Sigmoid colon (tissue), 6 donors: ENCODE measurements at regions not wholly inside any gene's neighbourhood (a gene's known extent, or its start where the extent isn't known, plus 50 kb on each side); places are given as distances from the start of the nearest gene placed in this dataset.

Experiments
- DNase-seq: peaks from one replicate; pipeline ENCODE4 v3.0.0-alpha.2; 2019
- H3K27ac ChIP-seq, 4 donors: fragments of 200-600 bp; sonication (generic); one replicate each; pipeline ENCODE4 v1.5.1; 2016 to 2019; ENCODE audit warnings: mild to moderate bottlenecking in 1 of 4
- H3K27me3 ChIP-seq, 3 donors: fragments of 200-600 bp; sonication (generic); one replicate each; pipeline ENCODE4 v1.5.1; 2019; ENCODE audit warnings: mild to moderate bottlenecking in 1 of 3
- H3K36me3 ChIP-seq, 4 donors: fragments of 200-600 bp; sonication (generic); one replicate each; pipeline ENCODE4 v1.5.1; 2016 to 2019
- H3K4me1 ChIP-seq, 4 donors: fragments of 200-600 bp; sonication (generic); one replicate each; pipeline ENCODE4 v1.5.1; 2017 to 2019
- H3K4me3 ChIP-seq, 4 donors: fragments of 200-600 bp; sonication (generic); one replicate each; pipeline ENCODE4 v1.5.1; 2017 to 2019; ENCODE audit warnings: mild to moderate bottlenecking in 2 of 4, moderate library complexity in 1 of 4
- H3K9me3 ChIP-seq, 4 donors: fragments of 200-600 bp in 3 of 4; sonication (generic) in 3 of 4; one replicate each; pipeline versions ENCODE4 v1.5.1 to v1.6.1; 2013 to 2019
- EP300 ChIP-seq, 4 donors: sonication (generic); formaldehyde crosslinking; IDR thresholded peaks; one replicate each; pipeline ENCODE4 v1.6.1; 2017; ENCODE audit warnings: antibody characterized with exemption in 4 of 4
- POLR2A ChIP-seq, 2 donors: fragments of 450-650 bp; IDR thresholded peaks; one replicate each; pipeline ENCODE4 v1.6.1; 2016; ENCODE audit warnings: antibody characterized with exemption in 2 of 2, mild to moderate bottlenecking in 2 of 2, moderate library complexity in 2 of 2
- POLR2AphosphoS5 ChIP-seq, 4 donors: sonication (generic); formaldehyde crosslinking; IDR thresholded peaks; one replicate each; pipeline ENCODE4 v1.6.1; 2017; ENCODE audit warnings: antibody characterized with exemption in 4 of 4
- WGBS, 2 donors: extraction: QIAGEN DNeasy Blood & Tissue Kit; methylation state at CpG; one replicate each; pipeline ENCODE4 v1.1.7; 2013; 5-methylcytosine and 5-hydroxymethylcytosine counted together
- intact Hi-C: fragments of 100-400 bp; cut with DNase I; formaldehyde crosslinking; loops from one replicate; pipeline ENCODE4 v1.15.1; 2023
- TF ChIP-seq, protein P1 (sequence below), 4 experiments: fragments of 450-650 bp in 3 of 4; fragments of 200-600 bp in 1 of 4; IDR thresholded peaks; one replicate each; pipeline ENCODE4 v1.5.1; 2016 to 2019; ENCODE audit warnings: antibody characterized with exemption in 4 of 4, mild to moderate bottlenecking in 3 of 4, moderate library complexity in 2 of 4
- donor health status: healthy with polysubstance abuse.
- donor health status: healthy.

DNA sequence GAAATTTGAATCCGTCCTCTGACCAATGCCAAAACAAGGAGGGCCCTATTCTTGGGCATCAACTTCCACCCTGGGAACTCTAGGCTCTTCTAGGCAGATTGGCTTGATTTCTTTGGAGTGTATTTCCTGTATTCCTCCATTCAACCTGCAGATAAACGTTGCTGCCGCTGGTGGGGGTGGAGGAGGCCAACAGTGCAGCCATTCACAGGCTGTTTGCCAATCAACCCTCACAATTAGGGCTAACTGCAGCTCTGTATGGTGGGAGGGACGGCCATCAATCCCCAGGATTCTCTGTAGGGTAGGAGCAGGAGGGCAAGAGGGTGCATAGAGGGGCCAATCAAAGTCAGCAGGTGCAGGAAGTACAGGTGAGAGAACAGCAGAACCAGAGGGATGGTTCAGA lies 273.1 kb upstream of the PROX1 start:
- Histone ChIP-seq H3K4me1 (no peaks in the 10 kb centered on the region), H3K4me3 (no peak overlapping the region), H3K9me3 (no peaks in the 10 kb centered on the region), H3K27ac (no peak overlapping the region), H3K36me3 (no peaks in the 10 kb centered on the region), H3K27me3 (no peaks in the 10 kb centered on the region)
- TF ChIP-seq, protein P1, sequence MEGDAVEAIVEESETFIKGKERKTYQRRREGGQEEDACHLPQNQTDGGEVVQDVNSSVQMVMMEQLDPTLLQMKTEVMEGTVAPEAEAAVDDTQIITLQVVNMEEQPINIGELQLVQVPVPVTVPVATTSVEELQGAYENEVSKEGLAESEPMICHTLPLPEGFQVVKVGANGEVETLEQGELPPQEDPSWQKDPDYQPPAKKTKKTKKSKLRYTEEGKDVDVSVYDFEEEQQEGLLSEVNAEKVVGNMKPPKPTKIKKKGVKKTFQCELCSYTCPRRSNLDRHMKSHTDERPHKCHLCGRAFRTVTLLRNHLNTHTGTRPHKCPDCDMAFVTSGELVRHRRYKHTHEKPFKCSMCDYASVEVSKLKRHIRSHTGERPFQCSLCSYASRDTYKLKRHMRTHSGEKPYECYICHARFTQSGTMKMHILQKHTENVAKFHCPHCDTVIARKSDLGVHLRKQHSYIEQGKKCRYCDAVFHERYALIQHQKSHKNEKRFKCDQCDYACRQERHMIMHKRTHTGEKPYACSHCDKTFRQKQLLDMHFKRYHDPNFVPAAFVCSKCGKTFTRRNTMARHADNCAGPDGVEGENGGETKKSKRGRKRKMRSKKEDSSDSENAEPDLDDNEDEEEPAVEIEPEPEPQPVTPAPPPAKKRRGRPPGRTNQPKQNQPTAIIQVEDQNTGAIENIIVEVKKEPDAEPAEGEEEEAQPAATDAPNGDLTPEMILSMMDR (IDR thresholded peaks at IDR 0.05) = no peak
- TF ChIP-seq POLR2A (IDR thresholded peaks at IDR 0.05) (no peak), EP300 (IDR thresholded peaks at IDR 0.05) (no peak), POLR2AphosphoS5 (IDR thresholded peaks at IDR 0.05) (no peak)
- intact Hi-C loops = no loop called here
- 25 to 41% methylated on average over 4 of the region's 4 CpGs for whole genome bisulfite sequencing, 2 donors
- no peak for DNase-seq

DNA sequence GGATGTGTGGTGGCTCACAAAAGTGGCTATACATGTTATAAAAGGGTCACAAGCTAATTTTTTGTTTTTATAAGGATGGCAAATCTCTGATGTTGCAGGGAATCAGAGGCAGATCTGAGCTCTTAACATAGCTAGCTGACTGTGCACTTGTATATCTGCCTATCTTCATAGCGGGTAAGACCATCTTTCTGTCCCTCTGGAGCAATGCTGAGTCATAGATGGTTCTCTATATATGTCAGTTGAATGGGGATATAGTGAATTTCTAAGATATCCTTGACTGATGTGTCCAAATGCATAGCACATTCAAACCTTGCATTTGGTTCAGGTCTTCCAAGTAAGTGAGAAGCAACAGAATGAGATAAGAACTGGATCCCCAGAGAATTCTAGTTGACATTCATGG lies 272.6 kb upstream of the PROX1 start:
- no peaks in the 10 kb centered on the region for H3K4me1 ChIP-seq
- intact Hi-C loops = no loop called here
- no peaks in the 10 kb centered on the region for H3K27me3 ChIP-seq
- no peak for DNase-seq
- WGBS, 2 donors = 87 to 91% methylated on average over 1 of the region's 1 CpG
- no peaks in the 10 kb centered on the region for H3K36me3 ChIP-seq
- no peak overlapping the region for H3K4me3 ChIP-seq
- H3K27ac ChIP-seq = no peak overlapping the region
- TF ChIP-seq POLR2AphosphoS5 (IDR thresholded peaks at IDR 0.05) = no peak
- no peak for TF ChIP-seq EP300 (IDR thresholded peaks at IDR 0.05)
- TF ChIP-seq, protein P1 (IDR thresholded peaks at IDR 0.05) = no peak
- no peak for TF ChIP-seq POLR2A (IDR thresholded peaks at IDR 0.05)
- no peaks in the 10 kb centered on the region for H3K9me3 ChIP-seq

DNA sequence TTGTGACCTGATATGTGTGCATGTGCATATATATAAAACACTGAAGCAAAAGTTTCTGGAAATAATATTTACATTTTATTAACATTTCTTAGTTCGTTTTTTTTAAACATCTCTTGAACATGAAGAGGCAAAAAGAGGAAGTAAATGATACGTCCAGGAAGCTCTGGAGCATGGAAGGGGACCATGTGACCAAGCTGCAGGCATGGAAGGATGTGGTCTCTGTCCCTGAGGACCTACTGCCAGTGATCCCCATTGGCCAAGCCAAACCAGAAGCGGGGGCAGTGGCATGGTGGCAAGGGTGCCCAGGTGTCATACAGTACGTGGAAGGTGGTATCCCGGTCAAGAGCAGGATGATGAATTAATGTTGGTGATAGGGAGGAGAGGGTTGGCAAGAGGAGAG lies 268.3 kb upstream of the PROX1 start:
- Histone ChIP-seq H3K9me3 (no peaks in the 10 kb centered on the region), H3K36me3 (no peaks in the 10 kb centered on the region), H3K27ac (no peak overlapping the region), H3K4me3 (no peak overlapping the region), H3K27me3 (no peaks in the 10 kb centered on the region), H3K4me1 (peaks cover 0 to under 1% (median 0%) of the 10 kb centered on the region in 4 donors)
- intact Hi-C loops = no loop called here
- DNase-seq = no peak
- TF ChIP-seq POLR2A (IDR thresholded peaks at IDR 0.05) = no peak
- TF ChIP-seq, protein P1 (IDR thresholded peaks at IDR 0.05) = no peak
- no peak for TF ChIP-seq EP300 (IDR thresholded peaks at IDR 0.05)
- no peak for TF ChIP-seq POLR2AphosphoS5 (IDR thresholded peaks at IDR 0.05)
- WGBS, 2 donors = 61 to 78% methylated on average over 5 of the region's 5 CpGs

DNA sequence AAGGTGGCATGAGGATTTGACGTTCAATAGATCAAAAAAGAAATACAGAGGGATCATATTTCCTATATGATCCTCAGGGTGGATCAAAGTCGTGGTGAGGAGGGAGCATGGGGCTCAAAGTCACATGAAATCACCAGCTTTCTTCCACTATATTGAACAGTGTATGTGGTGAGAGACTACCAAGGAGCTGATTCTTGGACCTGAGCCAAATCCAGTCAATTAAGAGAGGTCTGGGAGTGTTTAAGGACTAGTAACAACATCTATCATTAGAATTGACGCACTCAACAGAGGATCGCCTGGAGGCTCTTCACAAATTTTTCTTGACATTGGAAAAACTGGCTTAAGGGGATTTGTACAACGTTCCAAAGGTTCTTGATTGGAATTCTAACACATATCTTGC lies 267.7 kb upstream of the PROX1 start:
- 80 to 82% methylated on average over 5 of the region's 5 CpGs for WGBS, 2 donors
- no peaks in the 10 kb centered on the region for H3K27me3 ChIP-seq
- TF ChIP-seq EP300 (IDR thresholded peaks at IDR 0.05) (no peak), POLR2A (IDR thresholded peaks at IDR 0.05) (no peak), POLR2AphosphoS5 (IDR thresholded peaks at IDR 0.05) (no peak)
- TF ChIP-seq, protein P1 (IDR thresholded peaks at IDR 0.05) = no peak
- intact Hi-C loops = no loop called here
- DNase-seq = no peak
- peaks cover 0 to 6% (median 5%) of the 10 kb centered on the region in 4 donors for H3K4me1 ChIP-seq
- H3K9me3 ChIP-seq = no peaks in the 10 kb centered on the region
- H3K4me3 ChIP-seq = no peak overlapping the region
- no peak overlapping the region for H3K27ac ChIP-seq
- no peaks in the 10 kb centered on the region for H3K36me3 ChIP-seq

DNA sequence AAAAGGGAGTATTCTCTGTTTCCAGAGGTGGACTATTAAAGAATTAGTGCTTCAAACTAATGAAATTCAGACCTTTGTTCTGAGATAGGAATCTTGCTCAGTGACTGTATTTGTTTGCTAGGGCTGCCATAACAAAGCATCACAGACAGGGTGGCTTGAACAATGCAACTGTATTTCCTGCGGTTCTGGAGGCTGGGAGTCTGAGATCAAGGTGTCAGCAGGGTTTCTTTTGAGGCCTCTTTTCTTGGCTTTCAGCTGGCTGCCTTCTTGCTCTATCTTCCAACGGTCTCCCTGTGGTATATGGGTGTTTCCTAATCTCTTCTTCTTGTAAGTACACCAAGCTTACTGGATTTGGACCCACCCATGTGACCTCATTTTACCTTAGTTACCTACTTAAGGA lies 264.6 kb upstream of the PROX1 start:
- no peak overlapping the region for H3K4me3 ChIP-seq
- no peaks in the 10 kb centered on the region for H3K36me3 ChIP-seq
- no peaks in the 10 kb centered on the region for H3K9me3 ChIP-seq
- 78 to 90% methylated on average over 2 of the region's 2 CpGs for WGBS, 2 donors
- no peaks in the 10 kb centered on the region for H3K27me3 ChIP-seq
- no peak for DNase-seq
- no peak overlapping the region for H3K27ac ChIP-seq
- TF ChIP-seq, protein P1 (IDR thresholded peaks at IDR 0.05) = no peak
- no peak for TF ChIP-seq POLR2AphosphoS5 (IDR thresholded peaks at IDR 0.05)
- intact Hi-C loops = no loop called here
- H3K4me1 ChIP-seq = peaks cover 0 to 13% (median 11%) of the 10 kb centered on the region in 4 donors
